ENCODE measurements at regions not wholly inside any gene's neighbourhood (a gene's known extent, or its start where the extent isn't known, plus 50 kb on each side); places are given as distances from the start of the nearest gene placed in this dataset.

DNA sequence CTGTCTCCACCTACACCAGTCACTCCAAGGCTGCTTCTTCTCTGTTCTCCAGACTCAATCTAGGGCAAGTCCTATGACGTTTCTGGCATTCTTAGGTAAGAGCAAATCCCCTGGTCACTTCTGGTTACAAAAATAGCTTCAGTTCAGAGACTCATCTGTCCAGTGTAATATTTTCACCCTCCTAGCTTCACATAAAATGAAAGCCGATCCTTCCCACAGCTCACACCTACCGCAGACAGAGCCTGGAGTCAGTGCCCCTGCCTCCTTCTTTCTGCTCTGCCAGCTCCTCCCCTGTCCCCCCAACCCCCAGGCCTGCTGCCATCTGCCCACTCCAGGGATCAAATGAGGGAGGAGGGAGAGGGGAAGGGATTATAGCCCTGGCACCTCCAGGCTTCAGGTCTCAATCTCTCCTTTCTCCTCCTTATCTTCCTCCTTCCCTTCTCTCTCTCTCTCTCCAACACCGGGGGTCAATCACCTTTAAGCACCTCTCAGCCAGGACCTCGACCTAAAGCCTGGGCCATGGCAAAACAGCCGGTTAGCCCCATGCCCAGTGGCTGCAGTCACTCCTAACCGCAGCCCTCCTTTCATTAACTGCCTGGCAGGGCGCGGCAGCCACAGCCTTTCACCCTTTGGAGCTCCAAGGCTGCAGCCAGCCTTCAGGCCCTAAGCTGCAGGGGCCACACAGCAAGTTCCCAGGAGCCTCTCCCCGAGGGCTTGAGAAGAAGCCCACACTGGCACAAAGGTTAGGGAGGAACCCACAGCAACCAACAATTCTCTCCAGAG lies 292.6 kb upstream of the MGMT start:
- H3K27ac ChIP-seq (ENCODE audit: low read depth in 1 of 2, low read length in 1 of 2): no peak overlapping the region
- H3K27me3 ChIP-seq (ENCODE audit: control insufficient read depth in 3 of 3, insufficient read depth in 3 of 3, low read length in 2 of 3): peaks cover 0 to 16% (median 3%) of the 10 kb centered on the region in 3 donors
- no peaks in the 10 kb centered on the region for H3K36me3 ChIP-seq (ENCODE audit: control insufficient read depth in 4 of 4, insufficient read depth in 4 of 4, low read length in 4 of 4)
- H3K4me1 ChIP-seq (ENCODE audit: control insufficient read depth in 5 of 5, insufficient read depth in 5 of 5, low read length in 5 of 5): peaks cover 0 to 6% (median 0%) of the 10 kb centered on the region in 5 donors
- ATAC-seq (ENCODE audit: insufficient read depth, low FRiP score) (no peak), DNase-seq (no peak)
- H3K9me3 ChIP-seq (ENCODE audit: control insufficient read depth in 4 of 4, insufficient read depth in 3 of 4, low read length in 3 of 4): no peaks in the 10 kb centered on the region
- TF ChIP-seq, protein P1, sequence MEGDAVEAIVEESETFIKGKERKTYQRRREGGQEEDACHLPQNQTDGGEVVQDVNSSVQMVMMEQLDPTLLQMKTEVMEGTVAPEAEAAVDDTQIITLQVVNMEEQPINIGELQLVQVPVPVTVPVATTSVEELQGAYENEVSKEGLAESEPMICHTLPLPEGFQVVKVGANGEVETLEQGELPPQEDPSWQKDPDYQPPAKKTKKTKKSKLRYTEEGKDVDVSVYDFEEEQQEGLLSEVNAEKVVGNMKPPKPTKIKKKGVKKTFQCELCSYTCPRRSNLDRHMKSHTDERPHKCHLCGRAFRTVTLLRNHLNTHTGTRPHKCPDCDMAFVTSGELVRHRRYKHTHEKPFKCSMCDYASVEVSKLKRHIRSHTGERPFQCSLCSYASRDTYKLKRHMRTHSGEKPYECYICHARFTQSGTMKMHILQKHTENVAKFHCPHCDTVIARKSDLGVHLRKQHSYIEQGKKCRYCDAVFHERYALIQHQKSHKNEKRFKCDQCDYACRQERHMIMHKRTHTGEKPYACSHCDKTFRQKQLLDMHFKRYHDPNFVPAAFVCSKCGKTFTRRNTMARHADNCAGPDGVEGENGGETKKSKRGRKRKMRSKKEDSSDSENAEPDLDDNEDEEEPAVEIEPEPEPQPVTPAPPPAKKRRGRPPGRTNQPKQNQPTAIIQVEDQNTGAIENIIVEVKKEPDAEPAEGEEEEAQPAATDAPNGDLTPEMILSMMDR (IDR thresholded peaks at IDR 0.05; ENCODE audit: control extremely low read depth, extremely low read depth): no peak
- no peak overlapping the region for H3K9ac ChIP-seq (ENCODE audit: insufficient read depth in 1 of 2, low read length in 2 of 2)
- 75 to 76% methylated on average over 10 of the region's 10 CpGs for WGBS, 2 donors
- H3K4me3 ChIP-seq: no peak overlapping the region

DNA sequence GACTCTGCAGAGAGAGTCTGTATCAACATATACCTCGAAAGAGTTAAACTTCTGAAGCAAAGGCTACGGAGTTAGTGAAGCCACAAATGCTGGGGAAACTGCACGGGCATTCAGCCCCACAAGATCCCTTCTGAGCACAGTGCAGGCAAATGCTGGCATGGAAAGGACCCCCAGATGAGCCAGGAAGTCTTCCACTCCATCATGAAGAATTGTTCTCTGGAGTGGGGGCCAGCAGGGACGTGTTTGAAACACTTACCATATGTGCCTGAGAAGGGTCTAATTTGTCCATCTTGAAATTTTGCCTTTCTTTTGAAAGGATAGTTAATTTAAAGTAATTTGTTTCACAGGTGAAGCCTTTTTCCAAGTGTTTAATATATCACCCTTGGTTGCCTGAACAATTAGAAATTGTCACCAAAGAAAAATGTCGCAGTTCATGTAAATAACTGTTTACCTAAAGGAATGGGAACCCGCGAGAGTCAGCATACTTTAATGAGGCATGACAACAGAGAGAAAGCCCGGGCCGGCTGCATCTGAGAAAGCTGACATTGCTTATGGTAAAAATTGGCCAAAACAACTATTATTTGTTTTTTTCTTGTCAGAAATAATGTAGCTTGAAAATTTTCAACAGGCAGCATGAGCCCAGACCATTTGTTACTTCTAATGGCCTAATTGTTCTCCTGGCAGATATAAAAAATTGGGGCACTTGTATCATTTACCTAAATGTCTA lies 287.6 kb upstream of the MGMT start:
- DNase-seq (peak; percentile 42 to 65 (median 62)), ATAC-seq (ENCODE audit: insufficient read depth, low FRiP score) (no peak)
- Histone ChIP-seq H3K4me3 (no peak overlapping the region), H3K27me3 (ENCODE audit: control insufficient read depth in 3 of 3, insufficient read depth in 3 of 3, low read length in 2 of 3) (peaks cover 0 to 13% (median 3%) of the 10 kb centered on the region in 3 donors), H3K4me1 (ENCODE audit: control insufficient read depth in 5 of 5, insufficient read depth in 5 of 5, low read length in 5 of 5) (peaks cover 0 to 13% (median 0%) of the 10 kb centered on the region in 5 donors), H3K9me3 (ENCODE audit: control insufficient read depth in 4 of 4, insufficient read depth in 3 of 4, low read length in 3 of 4) (peaks cover 0 to 3% (median 1%) of the 10 kb centered on the region in 4 donors), H3K27ac (ENCODE audit: low read depth in 1 of 2, low read length in 1 of 2) (no peak overlapping the region), H3K9ac (ENCODE audit: insufficient read depth in 1 of 2, low read length in 2 of 2) (no peak overlapping the region), H3K36me3 (ENCODE audit: control insufficient read depth in 4 of 4, insufficient read depth in 4 of 4, low read length in 4 of 4) (no peaks in the 10 kb centered on the region)
- TF ChIP-seq, protein P1 (IDR thresholded peaks at IDR 0.05; ENCODE audit: control extremely low read depth, extremely low read depth): no peak
- WGBS, 2 donors: 66 to 79% methylated on average over 9 of the region's 9 CpGs

DNA sequence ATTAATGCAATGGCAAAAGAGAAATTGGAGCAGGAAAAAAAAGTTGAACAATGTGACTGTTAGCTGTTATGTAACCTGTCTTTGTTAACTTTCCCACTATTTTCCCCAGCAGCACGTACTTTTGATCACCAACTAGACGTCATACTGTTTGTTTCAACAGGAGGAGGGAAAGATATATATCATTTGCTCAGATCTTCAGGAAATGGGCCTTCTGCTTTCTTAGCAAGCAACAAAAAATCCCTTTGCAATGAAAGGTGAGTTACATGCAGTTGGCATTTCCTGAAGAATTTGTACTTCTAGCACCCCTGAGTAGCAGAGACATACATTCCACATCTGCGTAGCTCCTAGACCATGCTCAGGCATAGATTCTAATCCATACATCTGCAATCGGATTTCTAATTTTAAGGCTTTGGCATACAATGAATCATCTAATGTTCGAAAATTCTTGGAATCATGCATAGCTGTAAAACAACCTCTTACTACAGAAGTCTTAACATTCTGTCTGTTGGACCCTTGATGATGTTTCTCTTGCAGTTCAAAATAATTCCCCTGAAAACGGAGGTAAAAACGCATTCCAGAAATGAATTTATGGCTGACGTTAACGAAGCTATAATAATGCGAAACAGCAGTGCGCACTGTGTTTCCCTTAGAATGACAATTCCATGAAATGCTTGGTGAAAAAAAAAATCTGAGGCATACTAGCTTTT lies 286.9 kb upstream of the MGMT start:
- DNase-seq (peak in 2 of 3 donors; percentile 12 to 15), ATAC-seq (ENCODE audit: insufficient read depth, low FRiP score) (no peak)
- WGBS, 2 donors: 76 to 81% methylated on average over 11 of the region's 11 CpGs
- peaks cover 0 to 13% (median 3%) of the 10 kb centered on the region in 3 donors for H3K27me3 ChIP-seq (ENCODE audit: control insufficient read depth in 3 of 3, insufficient read depth in 3 of 3, low read length in 2 of 3)
- H3K27ac ChIP-seq (ENCODE audit: low read depth in 1 of 2, low read length in 1 of 2): no peak overlapping the region
- H3K4me3 ChIP-seq: no peak overlapping the region
- TF ChIP-seq, protein P1 (IDR thresholded peaks at IDR 0.05; ENCODE audit: control extremely low read depth, extremely low read depth): no peak
- peaks cover 0 to 3% (median 1%) of the 10 kb centered on the region in 4 donors for H3K9me3 ChIP-seq (ENCODE audit: control insufficient read depth in 4 of 4, insufficient read depth in 3 of 4, low read length in 3 of 4)
- no peak overlapping the region for H3K9ac ChIP-seq (ENCODE audit: insufficient read depth in 1 of 2, low read length in 2 of 2)
- H3K4me1 ChIP-seq (ENCODE audit: control insufficient read depth in 5 of 5, insufficient read depth in 5 of 5, low read length in 5 of 5): peaks cover 0 to 13% (median 0%) of the 10 kb centered on the region in 5 donors
- no peaks in the 10 kb centered on the region for H3K36me3 ChIP-seq (ENCODE audit: control insufficient read depth in 4 of 4, insufficient read depth in 4 of 4, low read length in 4 of 4)

Measured in lung (tissue), 11 donors.